ENCODE measurements at regions not wholly inside any gene's neighbourhood (a gene's known extent, or its start where the extent isn't known, plus 50 kb on each side); places are given as distances from the start of the nearest gene placed in this dataset.
A peak's percentile ranks its signal among the peaks of the same experiment; 100 is the strongest.
"Not testable (repeated sequence)": the region's sequence is repeated elsewhere in the genome, so short reads cannot be mapped to it uniquely, and the experiment has no call there.

DNA sequence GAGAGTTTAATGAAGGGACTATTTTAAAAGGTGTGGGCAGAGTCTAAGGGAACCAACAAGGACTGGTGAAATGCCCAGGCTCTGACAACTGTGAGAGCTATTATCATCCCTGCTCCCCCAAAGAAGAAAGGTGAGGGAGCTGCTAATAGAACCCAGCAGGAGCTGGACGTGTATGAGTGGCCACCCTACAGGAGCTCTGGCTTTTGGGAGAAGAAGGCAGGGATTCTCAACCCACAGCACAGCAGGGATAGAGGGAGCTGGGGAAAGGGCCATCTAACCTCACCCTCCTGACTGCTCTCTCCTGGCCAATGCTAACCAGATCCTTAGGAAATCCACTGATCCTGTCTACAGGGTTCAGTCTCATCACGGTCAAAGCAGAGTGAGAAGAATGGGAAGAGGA lies 57.1 kb downstream of the GRIN2B start:
- DNase-seq, result no peak

DNA sequence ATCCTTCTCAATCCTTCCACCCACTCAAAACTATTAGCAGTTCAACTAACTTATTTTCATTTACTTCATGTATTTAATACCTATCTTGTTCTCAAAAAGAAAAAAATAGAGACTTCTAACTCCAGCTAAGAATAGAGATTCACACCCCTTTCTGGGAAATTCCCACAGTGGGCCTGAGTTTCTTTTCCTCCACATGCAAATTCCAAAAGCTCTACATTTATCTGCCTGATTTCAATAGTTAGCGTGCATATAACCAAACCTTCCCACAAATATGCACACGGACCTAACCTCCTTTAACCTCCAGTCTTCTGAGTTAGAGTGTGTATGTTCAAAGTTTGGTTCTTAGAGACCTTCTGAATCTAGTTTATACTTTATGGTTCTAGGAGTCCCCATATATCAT lies 62.5 kb downstream of the GRIN2B start:
- DNase-seq, result no peak

DNA sequence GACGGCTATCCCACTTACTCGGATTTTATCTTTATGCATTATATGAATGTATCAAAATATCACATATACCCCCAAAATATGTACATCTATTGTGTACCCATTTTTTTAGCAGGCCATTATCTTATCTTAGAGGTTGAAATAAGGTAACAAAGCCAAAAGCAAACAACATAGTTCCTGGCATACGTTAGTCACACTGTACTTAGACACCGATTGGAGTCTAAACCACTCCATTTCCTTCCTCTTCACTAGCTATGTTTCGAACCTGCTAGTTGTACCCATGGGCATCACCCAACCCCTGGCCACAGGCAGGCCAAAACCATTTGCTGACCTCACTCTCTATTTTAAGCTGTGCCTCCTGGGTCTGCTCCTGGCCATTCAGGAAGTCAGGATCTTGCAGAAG lies 66.3 kb downstream of the GRIN2B start:
- no peak for DNase-seq

DNA sequence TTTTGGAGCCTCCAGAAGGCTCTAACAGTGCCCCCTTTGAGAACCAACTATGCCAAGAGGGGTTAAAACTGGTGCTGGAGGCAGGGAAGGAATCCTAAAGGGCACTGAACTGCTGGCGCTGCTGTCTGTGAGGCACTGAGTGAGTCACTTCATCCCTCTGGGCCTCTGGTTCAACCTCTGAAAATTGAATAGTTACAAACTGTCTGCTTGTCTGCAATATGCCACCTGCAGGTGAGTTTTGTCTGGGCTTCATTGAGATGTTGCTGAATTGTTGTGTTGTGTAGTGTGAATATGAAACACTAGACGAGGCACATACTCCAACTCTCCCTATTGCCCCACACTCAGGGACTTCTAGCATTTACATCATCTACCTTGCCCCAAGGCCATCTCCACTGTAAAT lies 68.0 kb downstream of the GRIN2B start:
- DNase-seq, result no peak

DNA sequence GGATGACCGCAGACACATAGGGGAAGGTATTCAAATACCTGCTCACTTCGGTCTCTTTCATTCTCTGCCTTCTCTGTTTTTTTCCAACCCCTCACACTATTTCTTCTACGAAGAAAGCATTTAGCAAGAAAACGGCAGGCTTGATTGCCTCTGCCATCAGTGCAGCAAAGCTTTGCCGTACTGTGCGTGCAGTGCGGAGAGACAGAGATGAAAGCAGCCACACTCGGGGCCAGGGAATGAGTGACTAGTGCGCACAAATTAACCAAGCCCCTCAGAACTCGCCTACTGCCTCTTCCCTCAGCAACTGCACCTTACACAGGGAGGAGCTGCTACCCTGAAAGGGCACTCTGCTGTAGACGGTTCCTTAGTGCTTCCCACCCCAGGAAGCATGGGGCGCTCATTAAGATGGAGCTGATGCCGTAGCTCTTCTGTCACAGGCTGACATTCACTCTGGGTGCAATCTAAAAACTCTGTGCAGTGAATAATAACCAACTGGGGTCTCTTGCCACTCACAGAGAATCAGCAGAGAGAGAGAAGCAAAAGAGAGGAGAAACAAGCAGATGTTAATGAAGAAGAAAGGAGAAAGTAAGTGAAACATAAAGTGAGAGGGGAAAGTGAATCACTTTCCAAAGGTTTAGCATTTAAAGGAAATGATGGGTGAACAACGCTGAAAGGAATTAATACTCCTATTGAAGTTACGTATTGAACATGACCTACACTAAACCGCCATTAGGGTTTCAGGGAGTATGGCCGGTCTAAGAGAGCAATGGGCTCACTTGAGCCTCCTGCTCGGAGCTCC lies 69.4 kb downstream of the GRIN2B start:
- no peak for DNase-seq

DNA sequence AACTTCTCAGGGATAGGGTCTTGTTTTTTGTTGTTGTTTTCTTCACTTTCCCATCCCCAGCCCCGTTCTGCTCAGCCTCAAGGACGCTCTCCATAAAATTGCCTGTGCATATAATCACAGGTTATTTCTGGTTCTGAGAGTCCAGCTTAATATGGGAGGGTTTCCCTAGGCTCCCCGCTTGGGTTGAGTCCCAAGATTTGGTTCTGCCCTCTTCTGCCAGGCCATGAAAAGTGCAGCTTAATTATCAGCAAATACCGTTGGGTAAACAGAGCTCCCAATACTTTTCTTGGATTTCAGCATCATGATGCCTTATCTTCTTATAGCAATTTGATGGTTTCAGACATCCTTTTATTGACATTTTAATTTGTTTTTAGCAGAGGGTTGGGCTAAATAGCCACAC lies 75.6 kb downstream of the GRIN2B start:
- DNase-seq, result no peak

DNA sequence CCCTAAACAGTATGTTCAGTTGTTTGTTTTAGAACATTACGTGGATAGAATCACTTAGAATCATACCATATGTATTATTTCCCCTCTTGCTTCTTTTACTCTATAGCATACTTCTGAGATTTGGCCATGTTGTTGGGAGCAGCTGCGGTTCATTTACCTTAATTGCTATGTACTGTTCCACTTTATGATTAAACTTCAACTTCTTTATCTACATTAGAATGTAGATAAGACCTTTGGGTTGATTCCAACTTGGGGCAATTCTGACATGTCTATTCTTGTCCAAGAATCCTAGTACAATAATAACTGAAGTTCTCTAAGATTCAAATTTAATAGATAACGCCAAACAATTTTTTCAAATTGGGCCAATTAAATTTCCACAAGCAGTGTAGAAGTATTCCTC lies 80.7 kb downstream of the GRIN2B start:
- DNase-seq, result no peak

DNA sequence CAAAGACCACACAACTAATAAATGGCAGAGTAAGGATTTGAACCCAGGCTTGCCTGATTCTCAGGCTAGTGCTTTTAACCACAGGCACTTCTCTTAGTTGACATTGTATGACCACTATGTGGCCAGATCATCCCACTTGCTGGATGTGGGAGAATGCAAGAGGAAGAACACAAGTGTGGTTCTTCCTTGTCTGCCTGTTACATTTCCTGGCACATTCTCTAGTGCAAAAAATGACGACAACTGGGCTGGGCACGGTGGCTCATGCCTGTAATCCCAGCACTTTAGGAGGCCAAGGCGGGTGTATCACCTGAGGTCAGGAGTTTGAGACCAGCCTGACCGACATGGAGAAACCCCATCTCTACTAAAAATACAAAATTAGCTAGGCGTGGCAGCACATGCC lies 83.0 kb downstream of the GRIN2B start:
- DNase-seq, result not testable (repeated sequence)

DNA sequence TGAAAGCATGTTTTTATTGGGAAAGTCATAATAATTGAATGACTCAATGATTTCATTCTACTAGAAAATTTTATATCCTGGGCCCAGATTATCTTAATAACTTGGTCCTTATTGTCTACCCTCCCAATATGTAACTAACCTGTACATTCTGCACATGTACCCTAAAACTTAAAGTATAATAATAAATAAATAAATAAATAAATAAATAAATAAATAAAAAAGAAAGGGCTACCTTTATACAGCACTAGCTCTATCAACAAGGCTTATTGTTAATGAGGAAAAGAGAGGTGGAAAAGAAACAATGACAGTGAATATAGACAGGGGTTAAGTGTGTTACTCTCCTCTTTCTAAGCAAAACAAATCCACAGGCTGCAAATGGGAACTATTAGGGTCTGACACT lies 83.6 kb downstream of the GRIN2B start:
- no peak for DNase-seq

DNA sequence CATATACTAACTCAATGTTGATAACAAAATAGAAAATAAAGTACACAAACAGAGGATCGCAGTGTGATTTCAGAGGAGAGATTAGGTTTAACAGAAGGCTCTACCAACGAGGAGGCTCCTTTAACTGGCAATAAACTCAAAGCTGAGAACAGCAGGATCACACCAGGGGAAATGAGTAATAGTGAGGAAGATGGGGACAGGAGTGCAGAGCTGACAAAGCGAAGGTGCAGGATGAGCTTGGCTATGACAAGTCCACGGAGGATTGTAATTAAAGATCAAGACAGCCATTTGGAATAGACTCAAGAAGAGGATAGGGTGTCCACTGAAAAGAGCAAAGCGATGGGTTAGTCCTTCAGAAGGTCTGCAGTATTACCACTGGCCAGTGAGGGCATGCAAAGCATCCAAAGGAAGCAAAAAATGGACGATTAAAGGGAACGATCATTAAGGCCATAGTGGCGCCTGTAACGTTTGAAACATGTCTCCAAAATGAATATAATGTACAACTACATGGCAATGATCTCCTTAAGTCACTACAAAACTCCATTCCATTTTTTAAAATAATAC lies 85.3 kb downstream of the GRIN2B start:
- no peak for DNase-seq

DNA sequence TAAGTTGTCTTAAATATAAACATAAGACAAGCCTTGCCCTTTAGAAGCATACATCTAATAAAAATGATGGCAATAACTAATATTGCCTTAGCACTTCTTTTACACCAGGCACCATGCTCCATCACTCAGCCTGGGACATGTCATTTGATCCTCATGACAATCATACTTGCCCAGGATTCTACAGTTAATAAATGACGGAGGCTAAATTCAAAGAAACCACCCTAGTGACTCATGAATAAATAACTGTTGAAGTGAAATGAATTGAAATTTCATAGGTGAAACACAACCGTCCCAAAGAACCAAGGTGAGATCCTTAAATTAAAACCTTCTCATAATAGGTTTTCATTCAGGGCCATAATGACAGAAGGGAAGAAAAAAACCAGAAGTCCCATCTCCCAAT lies 89.5 kb downstream of the GRIN2B start:
- no peak for DNase-seq

DNA sequence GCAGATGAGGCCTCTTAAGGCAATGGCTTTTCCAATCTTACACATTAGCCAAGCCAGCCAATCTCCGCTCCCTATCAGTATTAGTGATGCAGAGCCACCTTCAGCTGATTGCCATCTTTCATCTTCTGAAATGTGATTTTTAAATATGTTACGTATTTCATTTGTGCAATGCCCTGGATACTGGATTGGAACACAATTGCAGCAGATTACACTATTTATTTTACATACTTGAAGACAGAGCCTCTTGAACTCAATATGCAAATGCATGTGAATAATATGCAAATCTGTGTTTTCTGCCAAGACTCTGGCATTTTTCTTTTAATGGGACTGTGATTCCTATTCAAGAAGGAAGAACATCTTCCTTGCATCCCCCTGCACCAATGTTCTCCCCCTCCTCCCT lies 90.5 kb downstream of the GRIN2B start:
- no peak for DNase-seq

DNA sequence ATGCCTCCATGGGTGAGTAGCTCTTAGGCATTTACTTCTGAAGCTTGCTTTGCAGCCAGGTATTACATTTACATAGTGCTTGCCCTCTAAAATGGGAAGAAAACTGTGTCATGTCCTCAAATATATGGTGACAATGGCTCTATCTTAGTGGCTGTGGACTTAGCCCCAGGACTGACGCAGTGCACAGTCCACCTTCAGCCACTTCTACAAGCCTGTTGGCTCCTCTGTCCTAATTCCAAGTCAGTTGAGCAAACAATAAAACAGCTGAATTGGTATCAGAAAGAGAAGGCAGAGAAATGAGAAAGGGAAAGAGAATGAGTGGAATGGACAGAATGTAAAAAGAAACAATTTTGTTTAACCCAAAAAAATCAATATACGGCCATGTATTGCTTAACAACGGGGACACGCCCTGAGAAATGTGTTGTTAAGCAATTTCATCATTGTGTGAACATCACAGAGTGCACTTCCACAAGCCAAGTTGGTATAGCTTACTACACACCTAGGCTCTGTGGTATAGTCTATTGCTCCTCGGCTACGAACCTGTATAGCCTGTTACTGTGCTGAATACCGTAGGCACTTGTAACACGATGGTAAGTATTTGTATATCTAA lies 93.5 kb downstream of the GRIN2B start:
- no peak for DNase-seq

DNA sequence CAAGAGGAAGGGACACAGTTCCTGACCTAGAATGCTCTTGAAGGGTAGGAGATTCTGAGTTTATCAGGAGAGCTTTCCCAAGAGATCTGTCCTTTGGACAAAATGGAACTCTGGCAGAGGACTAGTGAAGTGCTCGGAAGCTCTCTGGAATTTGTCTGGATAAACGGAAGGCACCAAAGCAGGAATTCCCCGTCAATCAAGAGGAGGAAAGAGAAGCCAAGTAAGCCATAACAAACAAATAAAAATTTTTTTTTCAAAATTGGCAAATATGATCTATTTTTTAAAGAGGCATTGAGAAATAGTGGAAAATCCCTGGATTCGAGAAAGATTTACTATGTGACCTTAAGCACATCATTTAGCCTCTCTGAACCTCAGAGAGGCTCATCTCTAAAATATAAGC lies 99.2 kb downstream of the GRIN2B start:
- no peak for DNase-seq

DNA sequence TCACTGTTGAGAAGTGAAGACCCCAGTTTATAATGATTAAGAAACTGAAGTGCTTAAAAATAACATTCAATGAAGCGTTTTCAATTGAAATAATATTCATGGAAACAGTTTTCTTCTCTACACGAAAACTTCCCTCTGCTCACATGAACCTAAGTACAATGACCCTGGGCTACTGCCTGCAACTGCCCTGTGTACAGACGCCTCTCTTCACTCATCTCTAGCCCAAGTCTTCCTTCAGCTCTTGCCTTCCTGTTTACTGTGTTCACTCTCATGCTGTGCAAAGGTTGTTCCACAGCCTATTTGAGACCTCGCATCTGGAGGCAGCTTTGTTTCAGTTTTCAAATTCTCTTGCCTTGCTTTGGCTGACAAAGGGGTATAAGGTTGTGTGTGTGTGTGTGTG lies 100.8 kb downstream of the GRIN2B start:
- DNase-seq, result no peak

DNA sequence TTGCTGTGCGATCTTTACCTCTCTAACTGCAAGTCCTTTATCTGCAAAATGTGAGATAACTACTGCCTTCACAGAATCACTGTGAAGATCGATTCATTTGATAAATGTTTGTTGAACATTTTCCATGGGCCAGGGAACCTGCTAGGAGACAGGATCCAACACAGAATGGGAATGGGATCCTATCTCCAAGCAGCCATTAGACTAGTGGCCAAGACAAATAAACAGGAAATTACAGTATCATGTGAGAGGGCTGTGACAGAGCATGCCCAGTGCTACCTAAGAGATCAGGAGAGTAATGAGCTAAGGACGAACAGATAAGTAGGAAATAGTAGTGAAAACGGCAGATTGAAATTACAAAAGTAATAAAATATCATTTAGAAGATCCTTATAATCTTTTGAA lies 105.7 kb downstream of the GRIN2B start:
- DNase-seq, result no peak

DNA sequence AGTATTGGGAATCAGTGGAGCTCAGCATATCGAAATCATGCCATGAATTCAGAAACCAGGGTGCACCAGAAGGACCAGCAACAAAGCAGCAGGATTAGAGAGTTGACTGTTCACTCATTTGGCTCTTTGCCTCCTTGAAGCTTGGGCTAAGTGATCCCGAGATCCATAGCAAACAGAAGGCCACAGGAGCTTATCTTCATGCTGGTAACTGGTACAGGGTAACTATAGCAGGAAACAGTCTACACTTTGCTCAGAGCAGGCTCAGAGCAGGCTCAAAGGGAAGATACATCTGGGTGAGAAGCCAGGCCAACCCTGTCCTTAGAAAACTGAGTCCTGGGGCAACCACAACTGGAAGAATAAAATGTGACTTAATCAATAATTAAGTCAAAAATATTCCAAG lies 111.1 kb downstream of the GRIN2B start:
- DNase-seq, result no peak

DNA sequence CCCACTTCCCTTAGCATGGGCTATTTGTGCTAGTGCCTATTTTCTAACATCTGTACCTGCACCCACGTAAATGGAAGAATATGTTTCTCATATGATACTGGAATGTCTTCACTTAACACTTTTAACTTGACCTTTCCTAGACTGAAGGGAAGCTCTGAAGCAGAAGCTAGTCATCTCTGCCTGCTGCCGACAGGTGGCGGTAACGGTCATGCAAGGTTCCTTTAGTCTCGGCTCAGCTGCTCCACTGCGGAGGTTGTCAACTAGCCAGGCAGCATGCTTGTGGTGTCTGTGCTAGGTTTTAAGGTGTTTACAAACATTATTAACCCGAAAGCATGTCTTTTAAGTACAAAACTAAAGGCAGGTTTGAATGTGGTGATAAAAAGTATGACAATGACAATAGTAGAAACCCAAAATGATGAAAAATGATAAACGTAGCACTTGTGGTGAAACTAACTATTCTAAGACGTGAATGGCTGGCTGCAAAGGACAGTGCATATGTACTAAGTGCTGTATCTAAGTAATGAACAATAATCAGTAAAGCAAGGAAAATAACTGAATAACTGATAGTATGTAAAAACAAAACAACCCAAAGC lies 117.2 kb downstream of the GRIN2B start:
- peak; percentile 75 for DNase-seq

DNA sequence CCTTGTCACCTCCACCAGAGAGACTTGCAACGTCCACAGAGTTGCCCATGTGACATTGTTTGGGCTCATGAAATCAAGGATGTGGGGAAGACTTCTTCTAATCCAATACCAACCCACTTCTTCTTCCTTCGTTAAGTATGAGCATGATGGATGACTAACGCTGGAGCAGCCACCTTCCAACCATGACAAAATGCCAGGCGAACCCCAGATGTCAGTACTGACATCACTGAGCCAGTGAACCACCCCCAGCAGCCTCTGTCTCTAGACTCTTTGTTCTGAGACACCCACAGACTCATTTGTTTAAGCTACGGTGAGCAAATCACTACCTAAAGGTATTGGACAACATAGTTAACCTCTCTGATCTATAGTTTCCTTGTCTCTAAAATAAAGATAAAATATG lies 123.7 kb downstream of the GRIN2B start:
- DNase-seq, result no peak

DNA sequence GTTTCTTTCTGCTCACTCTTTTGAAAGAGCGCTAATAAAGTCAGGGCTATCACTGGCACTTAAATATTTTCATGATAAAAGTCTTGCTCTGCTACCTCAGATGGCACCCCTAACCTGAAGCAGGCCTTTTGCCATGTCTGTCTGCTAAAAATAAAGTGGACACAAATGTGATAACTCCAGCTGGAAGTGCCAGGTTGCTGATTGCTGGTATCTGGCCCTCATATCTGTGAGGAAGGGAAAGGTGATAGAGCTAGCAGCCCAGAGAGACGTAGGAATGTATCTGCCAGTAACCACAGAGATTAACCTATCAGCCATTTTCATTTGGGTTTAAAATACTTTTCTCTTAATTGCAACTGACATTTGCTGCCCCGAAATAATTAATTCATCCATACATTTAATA lies 127.9 kb downstream of the GRIN2B start:
- no peak for DNase-seq

DNA sequence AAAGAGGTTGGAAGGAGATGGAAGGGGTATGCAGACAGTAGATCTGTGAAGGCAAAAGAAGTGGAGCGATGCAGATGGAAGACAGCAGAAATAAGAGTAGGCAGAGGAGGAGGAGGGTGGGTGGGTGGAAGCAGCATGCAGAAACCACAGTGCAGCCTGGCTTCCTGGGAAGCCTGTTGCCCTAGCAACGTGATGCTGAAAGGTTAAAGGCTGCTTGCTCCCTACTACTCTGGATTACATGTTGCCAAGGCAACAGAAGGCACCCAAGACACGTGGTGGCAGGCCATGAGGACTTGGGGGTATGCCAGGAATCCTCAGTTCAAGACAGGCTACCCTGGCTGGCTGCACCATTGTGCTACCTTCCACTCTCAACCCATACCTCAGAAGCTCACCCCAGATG lies 129.6 kb downstream of the GRIN2B start:
- DNase-seq, result no peak

DNA sequence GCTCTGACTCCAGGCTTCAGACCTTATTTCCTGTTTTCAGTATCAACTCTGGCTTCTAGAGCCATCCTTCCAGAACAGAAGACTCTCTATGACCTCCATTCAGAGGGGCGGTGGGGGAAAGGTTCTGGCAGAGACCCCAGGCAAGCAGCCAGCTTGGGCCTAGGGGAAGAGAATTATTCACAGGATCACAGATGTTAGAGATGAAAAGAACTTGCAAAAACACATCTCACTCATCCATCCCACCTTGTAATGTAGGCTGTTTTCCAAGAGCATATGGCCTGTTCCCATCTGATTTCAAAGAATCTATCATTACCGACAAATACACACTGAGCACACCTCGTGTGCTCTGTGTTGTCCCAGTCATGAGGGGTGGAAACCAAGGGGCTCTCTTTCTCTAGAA lies 131.9 kb downstream of the GRIN2B start:
- DNase-seq, result no peak

DNA sequence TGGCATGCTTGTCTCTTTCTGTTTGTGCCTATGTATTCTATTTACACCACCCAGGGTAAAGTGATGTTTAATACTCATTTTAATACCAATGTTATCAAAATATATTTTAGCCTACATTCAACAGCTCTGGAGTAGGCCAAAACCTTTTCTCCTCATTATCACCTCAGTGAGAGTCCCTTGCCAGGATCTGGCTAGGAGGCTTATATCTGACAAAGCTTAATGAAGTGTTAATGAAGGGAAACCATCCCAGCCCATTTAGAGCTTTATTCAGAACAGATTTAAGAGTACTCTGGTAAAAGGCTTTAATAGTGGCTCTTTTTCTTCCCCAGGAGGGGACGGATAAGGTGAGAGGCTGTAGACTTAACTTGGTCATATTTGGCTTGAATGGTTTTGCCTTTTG lies 137.6 kb downstream of the GRIN2B start:
- no peak for DNase-seq

DNA sequence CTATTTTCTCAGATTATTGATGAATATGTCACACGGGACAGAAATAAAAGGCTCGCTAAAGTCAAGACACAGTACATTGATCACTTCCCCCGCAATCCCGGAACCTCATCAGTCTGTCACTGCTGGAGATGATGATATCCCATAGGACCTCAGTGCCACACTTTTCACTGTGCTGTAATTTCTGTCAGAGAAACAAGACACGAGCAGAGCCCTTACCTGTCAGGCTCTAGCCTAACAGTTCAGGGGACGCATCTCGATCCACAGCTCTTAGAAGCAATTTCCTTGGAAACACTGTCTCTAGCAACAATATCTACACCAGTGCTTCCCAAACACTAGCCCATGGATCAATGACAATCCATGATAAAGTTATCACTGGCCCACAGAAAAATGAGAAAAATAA lies 140.0 kb downstream of the GRIN2B start:
- no peak for DNase-seq

All from activated CD4-positive, alpha-beta T cell treated with anti-CD3 and anti-CD28 coated beads for 48 hours (primary cell).